A673 (cell line): ENCODE measurements at regions not wholly inside any gene's neighbourhood (a gene's known extent, or its start where the extent isn't known, plus 50 kb on each side); places are given as distances from the start of the nearest gene placed in this dataset.

ENCODE experiments used
- EZH2 ChIP-seq: fragments of 200-600 bp; sonication (generic); IDR thresholded peaks from 2 replicates; pipeline ENCODE4 v1.6.1; 2017; ENCODE audit warnings: borderline replicate concordance, low read depth, mild to moderate bottlenecking, mixed read lengths, antibody characterized with exemption, low read length; ENCODE audit not compliant: poor library complexity, severe bottlenecking
- TF ChIP-seq, protein P1 (sequence below): fragments of 300-800, 200-600 bp; sonication (generic); conservative IDR thresholded peaks from 2 replicates; pipeline ENCODE4 v1.5.1; 2017; ENCODE audit warnings: low read depth, mild to moderate bottlenecking, antibody characterized with exemption, low read length, moderate library complexity, mixed read lengths

DNA sequence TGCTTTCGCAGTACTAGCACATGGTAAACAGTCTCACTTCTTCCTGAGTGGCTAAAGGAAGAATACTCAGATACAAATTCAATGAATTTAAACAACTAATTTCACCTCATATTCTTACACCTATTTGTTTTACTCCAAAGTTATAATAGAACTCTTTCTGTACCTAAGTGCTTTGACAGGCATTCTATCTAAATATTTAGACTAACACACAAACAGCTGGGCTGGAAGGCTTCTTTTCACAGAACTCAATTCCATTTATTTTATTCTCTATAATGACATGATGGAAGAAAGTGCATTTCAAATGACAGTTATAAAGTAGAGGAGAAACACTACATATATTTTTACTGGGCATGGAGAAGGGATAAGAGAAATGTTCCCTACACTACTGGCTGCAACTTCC lies 384.9 kb upstream of the SPTLC3 start:
- TF ChIP-seq, protein P1, sequence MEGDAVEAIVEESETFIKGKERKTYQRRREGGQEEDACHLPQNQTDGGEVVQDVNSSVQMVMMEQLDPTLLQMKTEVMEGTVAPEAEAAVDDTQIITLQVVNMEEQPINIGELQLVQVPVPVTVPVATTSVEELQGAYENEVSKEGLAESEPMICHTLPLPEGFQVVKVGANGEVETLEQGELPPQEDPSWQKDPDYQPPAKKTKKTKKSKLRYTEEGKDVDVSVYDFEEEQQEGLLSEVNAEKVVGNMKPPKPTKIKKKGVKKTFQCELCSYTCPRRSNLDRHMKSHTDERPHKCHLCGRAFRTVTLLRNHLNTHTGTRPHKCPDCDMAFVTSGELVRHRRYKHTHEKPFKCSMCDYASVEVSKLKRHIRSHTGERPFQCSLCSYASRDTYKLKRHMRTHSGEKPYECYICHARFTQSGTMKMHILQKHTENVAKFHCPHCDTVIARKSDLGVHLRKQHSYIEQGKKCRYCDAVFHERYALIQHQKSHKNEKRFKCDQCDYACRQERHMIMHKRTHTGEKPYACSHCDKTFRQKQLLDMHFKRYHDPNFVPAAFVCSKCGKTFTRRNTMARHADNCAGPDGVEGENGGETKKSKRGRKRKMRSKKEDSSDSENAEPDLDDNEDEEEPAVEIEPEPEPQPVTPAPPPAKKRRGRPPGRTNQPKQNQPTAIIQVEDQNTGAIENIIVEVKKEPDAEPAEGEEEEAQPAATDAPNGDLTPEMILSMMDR: no peak
- TF ChIP-seq EZH2: no peak
